Lower leg skin (tissue), 3 donors: ENCODE measurements at regions not wholly inside any gene's neighbourhood (a gene's known extent, or its start where the extent isn't known, plus 50 kb on each side); places are given as distances from the start of the nearest gene placed in this dataset.

ENCODE experiments used
- CTCF ChIP-seq, 3 donors: fragments of 450-650 bp; IDR thresholded peaks; one replicate each; pipeline ENCODE4 v1.5.1; 2016; ENCODE audit warnings: antibody characterized with exemption in 3 of 3, mild to moderate bottlenecking in 3 of 3, moderate library complexity in 2 of 3
- POLR2A ChIP-seq, 2 donors: fragments of 450-650 bp; IDR thresholded peaks; one replicate each; pipeline ENCODE4 v1.6.1; 2016 to 2017; ENCODE audit warnings: antibody characterized with exemption in 2 of 2, mild to moderate bottlenecking in 1 of 2, moderate library complexity in 1 of 2

GRCh38 chr16:64217789-64218535 is 903.9 kb downstream of the CDH11 start:
- TF ChIP-seq CTCF (IDR thresholded peaks at IDR 0.05) = no peak
- TF ChIP-seq POLR2A (IDR thresholded peaks at IDR 0.05) = no peak
